NCI-H748 treated with DMSO at 0.1 percent for 48 hours (cell line): ENCODE measurements at regions not wholly inside any gene's neighbourhood (a gene's known extent, or its start where the extent isn't known, plus 50 kb on each side); places are given as distances from the start of the nearest gene placed in this dataset.

Experiments
- DNase-seq: peaks from one replicate; lab custom pipeline; 2025; lab: John Stamatoyannopoulos, UW

GRCh38 chr5:105587963-105588662, 2025.5 kb upstream of the NUDT12 start:
- no peak for DNase-seq

GRCh38 chr5:105581988-105582690, 2019.5 kb upstream of the NUDT12 start:
- peak; percentile 23 for DNase-seq

GRCh38 chr5:105573575-105573974, 2011.0 kb upstream of the NUDT12 start:
- no peak for DNase-seq

GRCh38 chr5:105565531-105565930, 2002.9 kb upstream of the NUDT12 start:
- DNase-seq = no peak

GRCh38 chr5:105563842-105564241, 2001.3 kb upstream of the NUDT12 start:
- DNase-seq = no peak

GRCh38 chr5:105554568-105555169, 1992.1 kb upstream of the NUDT12 start:
- no peak for DNase-seq

- peak; percentile 29 for DNase-seq
Observed at GRCh38 chr5:105544300-105544699, 1981.7 kb upstream of the NUDT12 start.

GRCh38 chr5:105536675-105537074, 1974.1 kb upstream of the NUDT12 start:
- no peak for DNase-seq

- no peak for DNase-seq
Observed at GRCh38 chr5:105530716-105531261, 1968.2 kb upstream of the NUDT12 start.

GRCh38 chr5:105529851-105530250, 1967.3 kb upstream of the NUDT12 start:
- DNase-seq = no peak

GRCh38 chr5:105508519-105508918, 1945.9 kb upstream of the NUDT12 start:
- no peak for DNase-seq

GRCh38 chr5:105506692-105507277, 1944.2 kb upstream of the NUDT12 start:
- no peak for DNase-seq

GRCh38 chr5:105503950-105504349, 1941.4 kb upstream of the NUDT12 start:
- no peak for DNase-seq

GRCh38 chr5:105501315-105501714, 1938.7 kb upstream of the NUDT12 start:
- DNase-seq = peak; percentile 14

GRCh38 chr5:105475401-105475800, 1912.8 kb upstream of the NUDT12 start:
- no peak for DNase-seq

- no peak for DNase-seq
Observed at GRCh38 chr5:105462377-105462776, 1899.8 kb upstream of the NUDT12 start.

- DNase-seq = no peak
Observed at GRCh38 chr5:105460721-105461120, 1898.1 kb upstream of the NUDT12 start.

- no peak for DNase-seq
Observed at GRCh38 chr5:105453216-105453807, 1890.7 kb upstream of the NUDT12 start.

- no peak for DNase-seq
Observed at GRCh38 chr5:105448271-105448670, 1885.7 kb upstream of the NUDT12 start.

GRCh38 chr5:105430516-105430915, 1867.9 kb upstream of the NUDT12 start:
- no peak for DNase-seq

GRCh38 chr5:105428451-105429380, 1866.1 kb upstream of the NUDT12 start:
- DNase-seq = no peak
